HG02763 (cell line): ENCODE measurements at regions not wholly inside any gene's neighbourhood (a gene's known extent, or its start where the extent isn't known, plus 50 kb on each side); places are given as distances from the start of the nearest gene placed in this dataset.

Experiments
- ATAC-seq: cut with Tn5 transposase; IDR thresholded peaks from one replicate; pipeline ENCODE4 v1.9.1; 2021; ENCODE audit warnings: mild to moderate bottlenecking, moderate library complexity; ENCODE audit not compliant: unreplicated experiment

DNA sequence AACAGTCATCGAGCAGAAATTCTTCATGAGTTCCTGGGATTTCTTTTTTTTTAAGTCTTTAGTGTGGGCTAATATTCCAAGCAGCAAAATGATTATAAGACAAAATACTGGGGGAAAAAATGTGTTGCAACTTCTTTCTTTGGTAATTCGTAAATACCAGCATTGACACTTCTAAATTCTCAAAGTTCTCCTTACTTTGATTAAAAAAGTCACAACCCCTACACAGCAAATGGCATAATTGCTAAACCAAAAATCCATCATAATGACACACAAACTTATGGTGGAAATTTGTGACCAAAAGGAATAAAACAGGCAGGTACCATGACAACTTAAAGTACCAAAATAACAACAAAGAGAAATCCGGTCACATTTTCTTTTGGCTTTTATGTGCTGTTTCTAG, 585.2 kb upstream of the PKN2 start:
- ATAC-seq: no peak

DNA sequence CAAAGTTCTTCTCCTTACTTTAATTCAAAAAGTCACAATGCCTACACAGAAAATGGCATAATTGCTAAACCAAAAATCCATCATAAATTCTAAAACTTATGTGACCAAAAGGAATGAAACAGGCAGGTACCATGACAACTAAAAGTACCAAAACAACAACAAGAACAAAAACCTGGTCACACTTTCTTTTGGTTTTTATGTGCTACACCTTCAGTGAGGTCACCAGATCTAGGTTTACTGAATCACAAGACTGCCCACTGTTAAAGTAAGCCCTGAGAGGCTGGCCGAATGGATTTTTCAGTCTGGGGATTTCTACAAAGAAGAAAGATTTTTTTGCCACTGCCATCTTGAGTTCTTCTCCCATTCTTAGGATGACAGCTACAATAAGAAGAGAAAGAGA, 583.0 kb upstream of the PKN2 start:
- no peak for ATAC-seq

DNA sequence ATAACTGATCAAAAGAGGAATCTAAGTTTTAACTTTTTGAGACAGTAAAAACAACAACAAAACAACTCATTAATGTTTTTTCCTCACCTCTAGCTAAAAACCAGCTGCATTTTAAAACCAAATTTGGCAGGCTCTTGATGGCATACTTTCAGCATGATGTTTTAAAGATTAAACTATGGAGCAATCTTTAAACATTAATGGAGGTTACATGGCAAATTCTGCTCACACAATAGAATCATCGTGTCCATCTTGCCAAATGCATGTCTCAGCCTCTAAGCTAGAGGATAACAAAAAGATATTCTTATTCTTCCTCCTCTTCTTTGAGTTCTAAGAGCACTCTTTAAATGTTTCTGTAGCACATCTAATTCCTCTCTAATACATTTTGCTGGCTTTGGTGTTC, 579.8 kb upstream of the PKN2 start:
- ATAC-seq: no peak

DNA sequence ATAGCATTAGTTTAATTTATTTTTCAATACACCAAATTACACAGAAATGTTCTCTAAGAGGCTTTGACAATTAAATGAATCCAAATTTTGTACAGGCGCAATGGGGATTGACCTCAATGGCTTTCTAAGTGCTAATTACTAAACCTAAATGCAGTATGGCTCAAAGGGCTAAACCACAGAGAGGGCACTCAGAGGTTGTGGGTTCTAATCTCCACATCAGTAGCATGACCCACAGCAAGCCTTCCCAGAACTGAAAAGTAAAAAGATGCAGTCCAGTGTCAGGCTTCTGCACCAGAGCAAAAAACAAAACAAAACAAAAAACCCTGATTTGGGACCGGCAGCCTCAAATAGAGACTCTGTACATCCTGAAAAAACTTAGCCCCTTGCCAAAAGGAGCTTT, 579.2 kb upstream of the PKN2 start:
- ATAC-seq: no peak

DNA sequence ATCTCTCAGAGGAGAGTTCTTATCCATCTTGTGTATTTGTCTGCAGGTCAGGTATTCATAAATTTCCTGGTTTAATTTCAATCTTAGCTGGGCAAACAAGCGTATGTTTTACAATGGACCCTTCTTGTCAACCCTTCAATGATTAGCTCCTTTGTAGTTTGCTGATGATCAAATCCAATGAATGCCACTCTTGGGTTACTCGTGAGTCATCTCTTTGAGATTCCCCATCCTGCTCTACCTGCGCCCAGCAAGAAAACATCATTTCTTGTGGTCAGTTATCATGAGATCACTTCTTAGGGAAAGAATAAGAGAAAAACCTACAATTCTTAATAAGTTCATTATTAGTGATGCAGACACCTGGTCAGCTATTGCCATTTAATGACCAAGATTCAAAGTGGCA, 572.3 kb upstream of the PKN2 start:
- ATAC-seq: no peak

DNA sequence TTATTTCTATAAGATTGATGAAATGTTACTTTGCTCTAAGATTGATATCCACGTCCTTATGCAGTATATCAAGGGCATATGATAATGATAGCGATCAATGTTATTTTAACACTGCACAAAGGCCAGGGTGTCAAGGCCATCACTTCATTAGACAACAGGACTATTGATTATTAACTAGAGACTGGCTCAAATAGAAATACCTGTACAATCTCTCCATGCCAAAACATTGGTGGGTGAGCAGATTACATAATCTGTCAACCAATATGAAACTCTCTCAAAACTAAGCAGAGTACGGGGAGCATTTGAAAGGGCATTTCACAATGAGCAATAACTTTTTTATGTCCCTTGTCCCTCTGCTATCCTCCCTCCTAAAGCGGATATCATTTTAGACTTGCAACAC, 566.5 kb upstream of the PKN2 start:
- ATAC-seq: no peak

DNA sequence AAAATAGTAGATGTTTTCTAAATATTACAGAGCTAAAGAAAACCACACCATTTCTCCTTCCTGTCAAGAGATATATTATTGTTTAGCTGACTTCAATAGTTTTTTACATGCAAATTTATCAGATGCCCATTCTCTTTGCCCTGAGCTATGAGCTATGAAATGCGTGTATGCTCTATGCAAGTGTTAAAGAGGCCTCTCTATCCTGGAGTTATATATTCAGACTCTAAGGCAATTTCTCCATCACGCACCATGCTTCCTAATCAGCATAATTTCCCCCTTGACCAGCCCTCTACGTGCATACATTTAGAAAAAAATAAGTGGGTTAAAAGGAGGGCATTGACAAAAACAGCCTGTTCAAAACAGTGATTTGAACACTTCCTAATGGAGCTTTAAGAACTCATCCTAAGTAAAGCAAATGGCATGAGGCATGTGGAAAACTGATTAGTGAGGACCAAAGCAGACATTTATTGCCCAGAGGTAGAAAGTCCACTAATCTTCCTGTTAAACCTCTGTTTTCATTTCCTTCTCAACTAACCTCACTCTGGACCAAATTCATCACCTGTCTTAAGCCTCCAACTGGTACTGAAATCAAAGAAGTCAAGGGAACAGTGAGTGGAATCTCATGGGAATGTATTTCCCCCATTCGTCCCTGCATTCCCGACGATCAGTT, 565.8 kb upstream of the PKN2 start:
- ATAC-seq: no peak

DNA sequence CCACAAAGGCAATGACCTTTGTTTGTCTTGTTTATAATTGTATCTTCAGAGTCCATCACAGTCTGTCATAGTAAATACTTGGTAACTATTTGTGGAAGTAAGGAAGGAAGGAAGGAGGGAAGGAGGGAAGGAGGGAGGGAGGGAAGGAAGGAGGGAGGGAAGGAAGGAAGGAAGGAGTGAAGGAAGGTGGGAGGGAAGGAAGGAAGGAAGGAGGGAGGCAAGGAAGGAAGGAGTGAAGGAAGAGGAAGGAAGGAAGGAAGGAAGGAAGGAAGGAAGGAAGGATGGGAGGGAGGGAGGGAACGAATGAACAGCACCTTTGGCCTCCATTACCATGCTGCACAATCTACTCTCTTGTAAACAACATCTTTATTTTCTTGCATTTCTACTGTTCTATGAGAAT, 559.5 kb upstream of the PKN2 start:
- ATAC-seq: no peak

DNA sequence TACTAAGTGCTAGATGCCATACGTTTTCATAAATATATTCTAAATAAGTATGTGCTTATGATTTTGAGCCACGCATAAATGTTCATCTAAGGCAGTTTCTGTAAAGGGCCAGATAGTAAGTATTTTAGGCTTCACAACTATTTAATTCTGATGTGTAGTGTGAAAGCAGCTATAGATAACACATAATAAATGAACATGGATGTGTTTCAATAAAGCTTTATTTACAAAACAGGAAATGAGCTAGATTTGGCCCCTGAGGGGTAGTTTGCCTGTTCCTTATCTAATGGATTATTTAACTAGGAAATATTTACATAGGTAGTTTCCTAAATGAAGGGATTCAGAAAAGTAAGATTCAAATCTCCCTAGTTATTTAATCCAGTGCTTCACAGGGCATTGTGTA, 557.6 kb upstream of the PKN2 start:
- ATAC-seq: no peak

- ATAC-seq: no peak
These were observed 550.1 kb upstream of the PKN2 start for GRCh38 chr1:88133991-88134390.

GRCh38 chr1:88134983-88135921, 548.8 kb upstream of the PKN2 start:
- ATAC-seq: no peak

GRCh38 chr1:88139633-88140032, 544.4 kb upstream of the PKN2 start:
- ATAC-seq: no peak

- no peak for ATAC-seq
These were observed 543.7 kb upstream of the PKN2 start for GRCh38 chr1:88140325-88140724.

GRCh38 chr1:88141499-88142074, 542.5 kb upstream of the PKN2 start:
- ATAC-seq: peak; percentile 47

DNA sequence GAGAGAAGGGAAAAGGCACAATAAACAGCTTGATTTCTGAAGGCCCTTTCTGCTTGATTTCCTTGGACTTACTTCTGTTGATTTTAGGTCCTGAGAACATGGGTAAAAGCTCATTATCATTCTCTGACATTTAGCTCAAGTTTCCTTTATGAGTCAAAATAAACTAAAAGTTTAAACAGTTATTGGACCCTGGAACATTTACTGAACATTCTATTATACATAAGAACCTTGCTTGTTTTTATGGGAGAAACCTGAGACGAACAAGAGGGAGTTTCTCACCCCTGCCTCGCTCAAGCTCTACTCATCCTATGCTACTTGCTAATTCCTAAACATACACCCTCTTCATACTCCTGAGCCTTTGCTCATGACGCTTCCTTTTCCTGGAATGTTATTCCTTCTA, 538.3 kb upstream of the PKN2 start:
- no peak for ATAC-seq

GRCh38 chr1:88149686-88150085, 534.4 kb upstream of the PKN2 start:
- no peak for ATAC-seq

- no peak for ATAC-seq
These were observed 533.7 kb upstream of the PKN2 start for GRCh38 chr1:88150330-88150729.

- ATAC-seq: no peak
These were observed 520.9 kb upstream of the PKN2 start for GRCh38 chr1:88163187-88163586.

GRCh38 chr1:88168126-88168525, 515.9 kb upstream of the PKN2 start:
- no peak for ATAC-seq

GRCh38 chr1:88169139-88169538, 514.9 kb upstream of the PKN2 start:
- no peak for ATAC-seq

- no peak for ATAC-seq
These were observed 514.1 kb upstream of the PKN2 start for GRCh38 chr1:88169939-88170338.

- no peak for ATAC-seq
These were observed 508.9 kb upstream of the PKN2 start for GRCh38 chr1:88175120-88175630.
